ENCODE measurements at regions not wholly inside any gene's neighbourhood (a gene's known extent, or its start where the extent isn't known, plus 50 kb on each side); places are given as distances from the start of the nearest gene placed in this dataset.

GRCh38 chr14:22251090-22251489 is 337.9 kb downstream of the DAD1 start:
- TF ChIP-seq, protein P1, sequence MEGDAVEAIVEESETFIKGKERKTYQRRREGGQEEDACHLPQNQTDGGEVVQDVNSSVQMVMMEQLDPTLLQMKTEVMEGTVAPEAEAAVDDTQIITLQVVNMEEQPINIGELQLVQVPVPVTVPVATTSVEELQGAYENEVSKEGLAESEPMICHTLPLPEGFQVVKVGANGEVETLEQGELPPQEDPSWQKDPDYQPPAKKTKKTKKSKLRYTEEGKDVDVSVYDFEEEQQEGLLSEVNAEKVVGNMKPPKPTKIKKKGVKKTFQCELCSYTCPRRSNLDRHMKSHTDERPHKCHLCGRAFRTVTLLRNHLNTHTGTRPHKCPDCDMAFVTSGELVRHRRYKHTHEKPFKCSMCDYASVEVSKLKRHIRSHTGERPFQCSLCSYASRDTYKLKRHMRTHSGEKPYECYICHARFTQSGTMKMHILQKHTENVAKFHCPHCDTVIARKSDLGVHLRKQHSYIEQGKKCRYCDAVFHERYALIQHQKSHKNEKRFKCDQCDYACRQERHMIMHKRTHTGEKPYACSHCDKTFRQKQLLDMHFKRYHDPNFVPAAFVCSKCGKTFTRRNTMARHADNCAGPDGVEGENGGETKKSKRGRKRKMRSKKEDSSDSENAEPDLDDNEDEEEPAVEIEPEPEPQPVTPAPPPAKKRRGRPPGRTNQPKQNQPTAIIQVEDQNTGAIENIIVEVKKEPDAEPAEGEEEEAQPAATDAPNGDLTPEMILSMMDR (conservative IDR thresholded peaks at IDR 0.05), result no peak
- TF ChIP-seq ZFX (IDR thresholded peaks at IDR 0.05), result no peak

Data from C4-2B (cell line).